ENCODE measurements at regions not wholly inside any gene's neighbourhood (a gene's known extent, or its start where the extent isn't known, plus 50 kb on each side); places are given as distances from the start of the nearest gene placed in this dataset.

DNA sequence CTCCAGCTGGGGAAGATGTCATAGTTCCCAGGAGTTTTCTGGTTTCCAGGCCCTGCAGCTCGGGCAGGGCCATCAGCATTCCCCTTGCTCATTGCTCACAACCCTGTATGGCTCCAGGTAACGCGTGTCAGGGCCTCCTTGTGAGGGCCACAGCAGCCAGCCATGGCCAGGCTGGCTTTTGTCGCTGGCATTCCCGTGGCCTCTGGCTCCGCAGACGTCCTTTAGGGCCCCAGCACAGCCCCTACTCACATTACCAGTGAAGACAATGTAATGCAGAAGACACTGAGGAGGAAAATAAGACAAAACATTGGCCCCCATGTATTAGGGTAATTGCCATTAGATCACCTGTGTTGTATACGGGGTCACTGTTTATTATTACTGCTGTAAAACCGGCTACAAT is 1799.0 kb downstream of the TP53TG3F start:
- H3K4me3 ChIP-seq (ENCODE audit: low read length) = no peak overlapping the region
- H3K36me3 ChIP-seq (ENCODE audit: control insufficient read depth, insufficient read depth, low read length) = no peaks in the 10 kb centered on the region
- H3K27ac ChIP-seq (ENCODE audit: low read depth, low read length) = no peak overlapping the region
- no peaks in the 10 kb centered on the region for H3K4me1 ChIP-seq (ENCODE audit: control insufficient read depth, insufficient read depth, low read length)
- no peaks in the 10 kb centered on the region for H3K27me3 ChIP-seq (ENCODE audit: control insufficient read depth, insufficient read depth, low read length)
- no peak overlapping the region for H3K9ac ChIP-seq (ENCODE audit: low read length)

DNA sequence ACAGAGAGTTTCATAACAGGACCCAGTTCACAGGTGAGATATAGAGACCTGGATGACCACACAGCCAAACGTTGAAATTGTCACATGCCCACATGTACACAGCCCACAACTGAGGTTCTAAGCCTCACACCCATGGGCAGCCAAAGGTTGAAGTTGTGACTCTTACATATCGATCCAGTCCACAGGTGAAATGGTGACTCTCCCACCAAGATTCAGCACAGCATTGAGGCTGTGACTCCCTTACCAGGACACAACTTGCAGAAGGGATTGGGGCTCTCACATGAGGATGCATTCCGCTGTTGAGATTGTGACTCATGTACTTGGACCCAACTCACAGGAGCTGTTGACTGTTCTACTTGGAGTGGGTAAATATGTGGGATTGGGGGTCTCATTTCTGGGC is 1836.4 kb downstream of the TP53TG3F start:
- Histone ChIP-seq H3K27me3 (ENCODE audit: control insufficient read depth, insufficient read depth, low read length) (no peaks in the 10 kb centered on the region), H3K4me3 (ENCODE audit: low read length) (no peak overlapping the region), H3K9ac (ENCODE audit: low read length) (no peak overlapping the region), H3K27ac (ENCODE audit: low read depth, low read length) (no peak overlapping the region), H3K4me1 (ENCODE audit: control insufficient read depth, insufficient read depth, low read length) (no peaks in the 10 kb centered on the region), H3K36me3 (ENCODE audit: control insufficient read depth, insufficient read depth, low read length) (no peaks in the 10 kb centered on the region)

DNA sequence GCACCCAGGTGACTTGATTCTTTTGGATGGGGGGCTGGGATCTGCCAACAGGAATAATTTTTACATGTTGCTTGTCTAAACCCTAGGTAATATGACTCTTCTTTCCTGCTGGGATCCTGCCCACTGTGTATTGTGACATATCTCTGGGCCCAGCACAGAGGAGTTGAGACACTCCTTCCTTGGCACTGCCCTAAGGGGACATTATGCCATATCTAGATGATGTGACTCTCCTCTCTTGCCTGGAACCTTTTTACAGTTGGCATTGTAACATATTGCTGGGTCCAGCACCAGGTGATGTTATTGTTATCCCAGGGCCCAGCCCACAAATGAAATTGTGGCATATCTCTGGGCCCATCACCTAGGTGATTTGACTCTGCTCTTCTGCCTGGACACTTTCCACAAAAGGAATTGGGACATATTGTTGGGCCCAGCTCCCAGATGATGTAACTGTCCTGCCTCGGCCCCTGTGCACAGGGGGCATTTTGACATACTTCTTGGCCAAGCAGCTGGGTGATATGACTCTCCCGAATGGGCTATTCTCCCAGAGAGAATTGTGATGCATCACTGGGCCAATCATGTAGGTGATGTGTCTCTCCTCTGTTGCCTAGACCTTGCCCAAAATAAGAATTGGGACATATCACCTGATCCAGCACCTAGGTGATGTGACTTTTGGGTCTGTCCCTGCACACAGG is 1837.7 kb downstream of the TP53TG3F start:
- no peak overlapping the region for H3K27ac ChIP-seq (ENCODE audit: low read depth, low read length)
- H3K36me3 ChIP-seq (ENCODE audit: control insufficient read depth, insufficient read depth, low read length) = no peaks in the 10 kb centered on the region
- no peaks in the 10 kb centered on the region for H3K27me3 ChIP-seq (ENCODE audit: control insufficient read depth, insufficient read depth, low read length)
- no peaks in the 10 kb centered on the region for H3K4me1 ChIP-seq (ENCODE audit: control insufficient read depth, insufficient read depth, low read length)
- no peak overlapping the region for H3K4me3 ChIP-seq (ENCODE audit: low read length)
- H3K9ac ChIP-seq (ENCODE audit: low read length) = no peak overlapping the region

DNA sequence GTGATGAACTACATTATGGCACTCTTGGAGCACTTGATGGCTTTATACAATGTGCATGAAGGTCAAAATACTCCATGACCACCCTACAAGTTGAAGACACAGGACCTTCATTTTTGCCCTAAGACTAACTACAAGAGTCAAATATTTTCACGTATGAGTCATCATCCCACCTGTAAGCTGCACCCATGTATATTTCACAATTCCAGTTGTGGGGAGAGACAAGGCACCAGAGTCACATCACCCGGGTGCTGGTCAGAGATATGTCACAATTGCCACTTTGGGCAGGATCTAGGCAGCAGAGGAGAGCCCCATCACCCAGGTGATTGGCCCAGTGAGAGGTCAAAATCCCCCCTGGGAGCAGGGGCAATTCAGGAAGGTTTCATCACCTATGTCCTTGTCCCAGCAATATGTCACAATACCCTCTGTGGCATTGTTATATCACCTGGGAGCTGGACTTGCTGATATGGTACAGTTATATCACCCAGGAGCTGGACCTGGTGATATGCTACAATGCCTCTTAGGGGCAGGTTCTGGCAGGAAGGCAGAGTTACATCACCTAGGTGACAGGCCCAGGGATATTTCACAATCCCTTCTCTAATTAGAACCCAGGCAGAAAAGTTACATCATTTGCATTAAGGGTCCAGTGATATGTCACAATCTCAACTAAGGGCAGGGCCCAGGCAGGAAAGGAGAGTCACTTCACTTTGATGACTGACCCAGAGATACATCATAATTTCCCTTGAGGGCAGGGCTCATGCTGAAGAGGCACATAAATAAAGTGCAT is 1839.2 kb downstream of the TP53TG3F start:
- Histone ChIP-seq H3K27ac (ENCODE audit: low read depth, low read length) (no peak overlapping the region), H3K4me1 (ENCODE audit: control insufficient read depth, insufficient read depth, low read length) (no peaks in the 10 kb centered on the region), H3K36me3 (ENCODE audit: control insufficient read depth, insufficient read depth, low read length) (no peaks in the 10 kb centered on the region), H3K9ac (ENCODE audit: low read length) (no peak overlapping the region), H3K27me3 (ENCODE audit: control insufficient read depth, insufficient read depth, low read length) (no peaks in the 10 kb centered on the region), H3K4me3 (ENCODE audit: low read length) (no peak overlapping the region)

DNA sequence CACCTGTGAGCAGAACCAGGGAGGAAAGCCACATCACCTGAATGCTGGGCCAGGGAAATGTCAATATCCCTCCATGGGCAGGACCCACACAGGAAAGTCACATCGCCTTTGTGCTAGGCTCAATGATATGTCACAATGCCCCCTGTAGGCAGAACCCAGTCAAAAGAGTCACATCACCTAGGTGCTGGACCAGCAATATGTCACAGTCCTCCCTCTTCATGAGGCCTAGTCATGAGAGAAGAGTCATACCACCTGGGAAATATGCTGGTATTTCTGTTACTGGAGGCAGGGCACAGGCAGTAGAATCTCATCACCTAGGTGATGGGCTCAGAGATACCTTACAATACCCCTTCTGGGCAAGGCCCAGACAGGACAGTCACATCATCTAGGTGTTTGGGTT is 1843.4 kb downstream of the TP53TG3F start:
- Histone ChIP-seq H3K27me3 (ENCODE audit: control insufficient read depth, insufficient read depth, low read length) (no peaks in the 10 kb centered on the region), H3K4me3 (ENCODE audit: low read length) (no peak overlapping the region), H3K9ac (ENCODE audit: low read length) (no peak overlapping the region), H3K4me1 (ENCODE audit: control insufficient read depth, insufficient read depth, low read length) (no peaks in the 10 kb centered on the region), H3K36me3 (ENCODE audit: control insufficient read depth, insufficient read depth, low read length) (no peaks in the 10 kb centered on the region), H3K27ac (ENCODE audit: low read depth, low read length) (no peak overlapping the region)

DNA sequence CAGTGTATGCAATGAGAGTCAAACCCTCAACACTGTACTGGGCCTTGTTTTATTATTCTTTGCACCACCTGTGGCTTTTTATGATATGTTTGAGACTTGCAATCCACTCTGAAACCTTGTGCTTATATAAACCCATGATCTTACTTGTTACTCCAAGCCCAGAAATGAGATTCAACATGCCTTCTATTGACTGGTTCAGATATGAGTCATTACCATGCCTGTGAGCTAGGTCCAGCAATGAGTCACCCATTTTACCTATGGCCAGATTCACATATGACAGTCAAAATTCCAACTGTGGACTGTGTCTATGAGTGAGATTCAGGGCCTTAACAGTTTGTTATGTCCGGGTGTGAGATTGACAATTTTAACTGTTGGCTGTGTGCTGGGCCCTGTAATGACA is 1846.1 kb downstream of the TP53TG3F start:
- Histone ChIP-seq H3K9ac (ENCODE audit: low read length) (no peak overlapping the region), H3K4me3 (ENCODE audit: low read length) (no peak overlapping the region), H3K27ac (ENCODE audit: low read depth, low read length) (no peak overlapping the region), H3K36me3 (ENCODE audit: control insufficient read depth, insufficient read depth, low read length) (no peaks in the 10 kb centered on the region), H3K4me1 (ENCODE audit: control insufficient read depth, insufficient read depth, low read length) (no peaks in the 10 kb centered on the region), H3K27me3 (ENCODE audit: control insufficient read depth, insufficient read depth, low read length) (no peaks in the 10 kb centered on the region)

DNA sequence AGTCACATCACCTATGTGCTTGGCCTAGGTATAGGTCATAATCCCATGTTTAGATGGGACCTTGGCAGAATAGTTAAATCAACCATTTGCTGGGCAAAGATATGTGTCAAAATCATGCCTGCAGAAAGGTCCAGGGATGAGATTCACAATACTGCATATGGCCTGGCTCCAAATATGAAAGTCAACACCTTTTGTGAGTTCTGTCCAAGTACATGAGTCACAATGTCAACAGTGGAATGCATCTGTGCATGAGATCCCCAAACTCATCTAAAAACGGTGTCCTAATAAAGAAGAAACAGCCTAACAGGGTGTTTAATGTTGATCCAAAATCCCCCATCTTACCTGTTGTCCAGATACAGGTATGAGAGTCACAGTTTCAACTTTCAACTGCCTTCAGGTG is 1847.5 kb downstream of the TP53TG3F start:
- no peak overlapping the region for H3K9ac ChIP-seq (ENCODE audit: low read length)
- H3K27me3 ChIP-seq (ENCODE audit: control insufficient read depth, insufficient read depth, low read length) = no peaks in the 10 kb centered on the region
- H3K27ac ChIP-seq (ENCODE audit: low read depth, low read length) = no peak overlapping the region
- no peaks in the 10 kb centered on the region for H3K36me3 ChIP-seq (ENCODE audit: control insufficient read depth, insufficient read depth, low read length)
- no peak overlapping the region for H3K4me3 ChIP-seq (ENCODE audit: low read length)
- no peaks in the 10 kb centered on the region for H3K4me1 ChIP-seq (ENCODE audit: control insufficient read depth, insufficient read depth, low read length)

DNA sequence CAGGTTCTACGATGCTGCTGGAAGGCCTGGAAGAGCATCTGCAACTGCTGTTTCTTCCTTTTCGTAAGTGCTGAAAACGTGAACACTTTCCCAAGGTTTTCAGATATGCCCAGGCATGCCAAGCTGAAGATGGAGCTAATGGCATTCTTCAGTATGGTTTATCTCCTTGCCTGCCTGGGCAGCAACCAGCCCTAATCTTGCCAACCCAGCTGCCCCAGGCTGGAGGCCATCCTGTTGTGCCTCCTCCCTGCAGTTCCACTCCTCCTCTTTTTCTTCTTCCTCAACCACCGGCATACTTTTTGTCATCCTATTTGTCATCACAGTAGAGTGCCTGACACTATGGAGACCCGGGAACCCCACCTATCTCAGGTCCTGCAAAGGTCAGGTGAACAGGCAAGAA is 1849.3 kb downstream of the TP53TG3F start:
- H3K36me3 ChIP-seq (ENCODE audit: control insufficient read depth, insufficient read depth, low read length) = no peaks in the 10 kb centered on the region
- H3K27ac ChIP-seq (ENCODE audit: low read depth, low read length) = no peak overlapping the region
- H3K4me1 ChIP-seq (ENCODE audit: control insufficient read depth, insufficient read depth, low read length) = no peaks in the 10 kb centered on the region
- H3K27me3 ChIP-seq (ENCODE audit: control insufficient read depth, insufficient read depth, low read length) = no peaks in the 10 kb centered on the region
- H3K4me3 ChIP-seq (ENCODE audit: low read length) = no peak overlapping the region
- no peak overlapping the region for H3K9ac ChIP-seq (ENCODE audit: low read length)

DNA sequence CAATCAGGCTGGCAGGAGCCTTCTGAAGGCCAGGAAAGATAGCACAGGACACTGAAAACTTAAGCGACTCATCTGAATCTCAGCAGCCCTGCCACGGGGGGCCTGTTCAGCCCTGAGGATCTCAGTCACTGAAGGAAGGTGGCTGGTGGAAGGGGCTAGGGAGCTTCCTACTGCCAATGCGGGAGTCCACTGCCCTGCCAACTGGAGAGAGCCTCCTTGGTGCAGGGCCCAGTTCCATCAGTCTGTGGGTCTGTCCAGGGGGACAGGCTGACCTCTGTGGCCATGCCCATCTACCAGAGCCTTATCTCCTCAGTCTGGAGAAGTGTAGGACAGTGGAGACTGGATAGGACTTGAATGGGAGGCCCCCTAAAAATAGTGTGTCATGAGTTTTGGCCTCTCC is 1851.6 kb downstream of the TP53TG3F start:
- no peaks in the 10 kb centered on the region for H3K27me3 ChIP-seq (ENCODE audit: control insufficient read depth, insufficient read depth, low read length)
- no peak overlapping the region for H3K4me3 ChIP-seq (ENCODE audit: low read length)
- no peak overlapping the region for H3K9ac ChIP-seq (ENCODE audit: low read length)
- H3K27ac ChIP-seq (ENCODE audit: low read depth, low read length) = no peak overlapping the region
- no peaks in the 10 kb centered on the region for H3K4me1 ChIP-seq (ENCODE audit: control insufficient read depth, insufficient read depth, low read length)
- H3K36me3 ChIP-seq (ENCODE audit: control insufficient read depth, insufficient read depth, low read length) = no peaks in the 10 kb centered on the region

DNA sequence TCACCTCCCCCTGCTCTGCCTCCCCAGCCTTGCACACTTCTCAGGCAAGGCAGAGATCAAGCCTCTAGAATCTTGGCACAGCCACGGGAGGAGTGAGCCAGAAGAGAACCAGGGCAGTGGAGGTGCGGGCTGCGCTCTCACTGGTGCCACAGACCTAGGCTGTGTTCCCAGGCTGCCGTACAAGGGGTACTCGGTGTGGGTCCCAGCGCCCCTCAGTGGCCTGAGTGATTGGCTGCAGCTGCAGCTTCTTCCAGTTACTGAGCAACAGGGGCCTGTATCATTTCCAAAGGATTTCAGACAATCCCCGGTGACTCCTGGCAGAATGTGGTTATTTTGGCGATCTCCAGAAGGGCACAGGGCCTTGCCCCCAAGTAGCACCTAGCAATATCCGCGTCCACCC is 1852.1 kb downstream of the TP53TG3F start:
- Histone ChIP-seq H3K27me3 (ENCODE audit: control insufficient read depth, insufficient read depth, low read length) (no peaks in the 10 kb centered on the region), H3K9ac (ENCODE audit: low read length) (no peak overlapping the region), H3K27ac (ENCODE audit: low read depth, low read length) (no peak overlapping the region), H3K36me3 (ENCODE audit: control insufficient read depth, insufficient read depth, low read length) (no peaks in the 10 kb centered on the region), H3K4me1 (ENCODE audit: control insufficient read depth, insufficient read depth, low read length) (no peaks in the 10 kb centered on the region), H3K4me3 (ENCODE audit: low read length) (no peak overlapping the region)

DNA sequence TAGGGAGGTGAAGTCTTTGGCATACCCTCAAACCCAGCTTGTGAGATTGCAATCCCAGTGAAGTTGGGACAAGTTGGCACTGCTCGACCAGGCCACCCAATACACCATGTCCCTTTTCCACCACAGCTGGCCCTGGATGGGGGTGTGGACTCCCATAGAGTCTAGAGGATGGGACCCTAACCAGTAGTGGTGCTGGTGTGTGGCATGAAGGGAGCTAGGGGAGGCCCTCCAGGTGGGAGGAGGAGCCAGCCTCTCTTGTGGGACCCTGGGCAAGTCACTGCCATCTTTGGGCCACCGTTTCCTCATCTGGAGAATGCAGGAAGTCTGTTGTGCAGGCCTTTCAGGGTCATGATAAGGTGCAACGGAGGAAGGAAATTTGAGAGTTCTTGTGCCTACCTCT is 1854.9 kb downstream of the TP53TG3F start:
- Histone ChIP-seq H3K36me3 (ENCODE audit: control insufficient read depth, insufficient read depth, low read length) (no peaks in the 10 kb centered on the region), H3K4me1 (ENCODE audit: control insufficient read depth, insufficient read depth, low read length) (no peaks in the 10 kb centered on the region), H3K4me3 (ENCODE audit: low read length) (no peak overlapping the region), H3K9ac (ENCODE audit: low read length) (no peak overlapping the region), H3K27me3 (ENCODE audit: control insufficient read depth, insufficient read depth, low read length) (no peaks in the 10 kb centered on the region), H3K27ac (ENCODE audit: low read depth, low read length) (no peak overlapping the region)

DNA sequence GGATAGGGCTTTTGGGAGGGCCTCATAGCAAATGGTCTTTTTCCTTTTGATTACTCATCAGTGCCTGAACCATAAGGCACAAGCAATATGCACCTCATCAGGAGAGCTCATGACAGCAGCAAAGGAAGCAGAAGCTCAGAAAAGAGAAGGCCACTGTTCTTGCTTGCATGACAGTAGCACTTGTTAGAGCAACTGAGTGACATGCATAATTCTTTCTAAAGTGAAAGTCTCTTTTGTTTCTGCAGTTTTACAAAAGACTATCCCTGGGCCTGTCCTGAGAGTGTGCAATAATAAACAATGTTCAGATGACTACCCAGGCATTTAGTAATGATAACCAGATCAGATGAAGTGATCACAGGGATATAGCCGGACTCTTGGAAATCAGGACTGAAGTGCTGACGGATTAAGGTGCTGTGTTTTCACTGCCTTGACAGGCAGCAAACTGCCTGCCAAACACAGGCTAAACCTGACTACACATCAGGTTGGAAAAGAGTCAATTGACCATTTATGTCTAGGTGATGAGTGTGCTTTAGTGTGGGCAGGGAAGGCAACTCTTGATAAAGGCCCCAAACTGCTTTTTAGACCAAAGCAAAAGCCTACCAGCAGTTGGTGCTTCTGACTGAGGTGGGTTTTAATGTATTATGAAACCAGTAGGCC is 1860.3 kb downstream of the TP53TG3F start:
- no peaks in the 10 kb centered on the region for H3K36me3 ChIP-seq (ENCODE audit: control insufficient read depth, insufficient read depth, low read length)
- no peaks in the 10 kb centered on the region for H3K4me1 ChIP-seq (ENCODE audit: control insufficient read depth, insufficient read depth, low read length)
- no peak overlapping the region for H3K27ac ChIP-seq (ENCODE audit: low read depth, low read length)
- H3K9ac ChIP-seq (ENCODE audit: low read length) = no peak overlapping the region
- H3K4me3 ChIP-seq (ENCODE audit: low read length) = no peak overlapping the region
- H3K27me3 ChIP-seq (ENCODE audit: control insufficient read depth, insufficient read depth, low read length) = no peaks in the 10 kb centered on the region

Measured in rectal smooth muscle tissue (tissue), 1 donor.